ENCODE measurements at regions not wholly inside any gene's neighbourhood (a gene's known extent, or its start where the extent isn't known, plus 50 kb on each side); places are given as distances from the start of the nearest gene placed in this dataset.
A peak's percentile ranks its signal among the peaks of the same experiment; 100 is the strongest.

DNA sequence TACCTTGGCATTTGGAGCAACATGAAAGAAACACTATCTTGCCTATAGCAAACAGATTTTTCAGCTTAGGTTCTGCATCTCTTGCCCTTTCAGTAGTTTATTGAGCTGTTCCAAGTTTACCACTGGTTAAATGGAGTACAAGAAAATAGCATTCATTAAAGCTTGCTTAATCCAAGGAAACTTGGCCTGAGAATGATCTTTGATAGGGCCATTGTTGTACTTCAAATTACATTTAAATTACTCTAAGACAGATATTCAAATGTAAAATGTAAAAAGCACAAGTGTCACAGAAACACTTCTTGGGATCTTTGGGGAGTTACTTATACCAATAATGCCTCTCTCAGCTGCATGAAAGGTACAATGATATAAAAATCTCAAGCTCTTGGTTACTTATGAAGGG lies 609.0 kb upstream of the HTR2C start:
- H3K9me3 ChIP-seq: peaks cover 4% of the 10 kb centered on the region; the same call in 1 of the 2 replicates
- DNase-seq (ENCODE audit: low spot score in 2 of 2): peak in 1 of 2 experiments; percentile 84
- in situ Hi-C loops (cut with MboI; ENCODE audit: low sequenced_read_pairs): no loop called here
- peaks cover 30% of the 10 kb centered on the region for H3K4me1 ChIP-seq
- no peaks in the 10 kb centered on the region for H3K36me3 ChIP-seq (replicated peaks)
- no peak overlapping the region for H3K4me3 ChIP-seq
- no peaks in the 10 kb centered on the region for H3K27me3 ChIP-seq (ENCODE audit: low read depth)

DNA sequence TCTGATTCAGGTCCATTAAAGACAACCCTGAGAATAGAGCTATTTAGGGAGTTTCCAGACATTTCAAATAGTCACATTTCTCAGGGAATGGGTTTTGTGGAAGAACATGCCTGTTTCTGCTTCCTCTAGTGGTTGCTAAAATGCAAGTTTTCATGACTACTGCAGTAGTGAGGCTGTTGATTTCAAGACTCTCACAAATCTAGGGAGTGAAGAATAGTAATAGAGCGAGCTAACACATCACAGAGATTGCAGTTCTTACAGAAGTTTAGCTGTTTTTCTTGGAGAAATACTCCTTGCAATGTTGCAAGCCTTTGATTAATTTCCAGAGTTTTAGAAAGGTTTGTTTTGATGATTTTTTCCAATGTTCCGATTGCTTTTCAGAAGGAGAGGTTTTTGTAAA lies 610.2 kb upstream of the HTR2C start:
- in situ Hi-C loops (cut with MboI; ENCODE audit: low sequenced_read_pairs): no loop called here
- no peak for DNase-seq (ENCODE audit: low spot score in 2 of 2)
- Histone ChIP-seq H3K9me3 (no peaks in the 10 kb centered on the region), H3K4me3 (no peak overlapping the region), H3K27me3 (ENCODE audit: low read depth) (no peaks in the 10 kb centered on the region), H3K4me1 (peaks cover 30% of the 10 kb centered on the region), H3K36me3 (replicated peaks) (no peaks in the 10 kb centered on the region)

DNA sequence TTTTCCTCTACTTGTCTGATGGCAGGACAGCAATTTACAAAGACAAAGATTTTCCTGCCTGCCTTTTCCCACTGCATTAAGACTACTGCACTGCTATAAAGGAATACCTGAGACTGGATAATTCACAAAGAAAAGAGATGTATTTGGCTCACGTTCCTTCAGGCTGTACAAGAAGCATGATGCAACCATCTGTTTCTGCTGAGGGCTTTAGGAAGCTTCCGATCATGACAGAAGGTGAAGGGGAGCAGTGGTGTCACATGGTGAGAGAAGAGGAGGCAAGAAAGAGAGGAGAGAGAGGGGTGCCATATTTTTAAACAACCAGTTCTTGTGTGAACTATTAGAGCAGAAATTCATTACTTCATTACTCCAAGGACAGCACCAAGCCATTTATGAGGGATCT lies 617.1 kb upstream of the HTR2C start:
- peaks cover 6% of the 10 kb centered on the region for H3K4me1 ChIP-seq
- H3K27me3 ChIP-seq (ENCODE audit: low read depth): no peaks in the 10 kb centered on the region
- in situ Hi-C loops (cut with MboI; ENCODE audit: low sequenced_read_pairs): no loop called here
- DNase-seq (ENCODE audit: low spot score in 2 of 2): no peak
- H3K9me3 ChIP-seq: no peaks in the 10 kb centered on the region
- no peaks in the 10 kb centered on the region for H3K36me3 ChIP-seq (replicated peaks)
- no peak overlapping the region for H3K4me3 ChIP-seq

DNA sequence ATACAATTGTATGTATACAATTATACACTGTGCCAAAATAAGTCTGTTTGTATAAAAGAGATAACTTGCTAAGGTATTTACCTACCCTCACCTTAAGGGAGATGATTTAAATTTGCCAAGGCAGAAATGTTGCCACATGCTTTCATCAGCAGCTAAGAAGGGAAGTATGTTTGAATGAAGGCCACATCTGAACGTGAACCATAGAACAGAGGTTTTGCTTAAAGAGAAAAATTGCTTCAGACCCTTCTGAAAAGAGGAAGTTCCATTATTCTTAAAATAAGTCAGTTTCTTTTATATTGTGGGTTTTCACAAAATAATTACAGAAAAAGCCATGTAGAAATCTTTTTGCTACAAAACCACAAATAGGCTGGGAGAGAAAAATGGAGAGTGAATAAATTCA lies 621.5 kb upstream of the HTR2C start:
- no peaks in the 10 kb centered on the region for H3K27me3 ChIP-seq (ENCODE audit: low read depth)
- in situ Hi-C loops (cut with MboI; ENCODE audit: low sequenced_read_pairs): no loop called here
- no peak for DNase-seq (ENCODE audit: low spot score in 2 of 2)
- H3K4me3 ChIP-seq: no peak overlapping the region
- H3K9me3 ChIP-seq: no peaks in the 10 kb centered on the region; the same call in 1 of the 2 replicates
- peaks cover 19% of the 10 kb centered on the region for H3K4me1 ChIP-seq
- H3K36me3 ChIP-seq (replicated peaks): 0 out of 2 replicates have a peak, but pooled peaks cover 3% of the 10 kb centered on the region

DNA sequence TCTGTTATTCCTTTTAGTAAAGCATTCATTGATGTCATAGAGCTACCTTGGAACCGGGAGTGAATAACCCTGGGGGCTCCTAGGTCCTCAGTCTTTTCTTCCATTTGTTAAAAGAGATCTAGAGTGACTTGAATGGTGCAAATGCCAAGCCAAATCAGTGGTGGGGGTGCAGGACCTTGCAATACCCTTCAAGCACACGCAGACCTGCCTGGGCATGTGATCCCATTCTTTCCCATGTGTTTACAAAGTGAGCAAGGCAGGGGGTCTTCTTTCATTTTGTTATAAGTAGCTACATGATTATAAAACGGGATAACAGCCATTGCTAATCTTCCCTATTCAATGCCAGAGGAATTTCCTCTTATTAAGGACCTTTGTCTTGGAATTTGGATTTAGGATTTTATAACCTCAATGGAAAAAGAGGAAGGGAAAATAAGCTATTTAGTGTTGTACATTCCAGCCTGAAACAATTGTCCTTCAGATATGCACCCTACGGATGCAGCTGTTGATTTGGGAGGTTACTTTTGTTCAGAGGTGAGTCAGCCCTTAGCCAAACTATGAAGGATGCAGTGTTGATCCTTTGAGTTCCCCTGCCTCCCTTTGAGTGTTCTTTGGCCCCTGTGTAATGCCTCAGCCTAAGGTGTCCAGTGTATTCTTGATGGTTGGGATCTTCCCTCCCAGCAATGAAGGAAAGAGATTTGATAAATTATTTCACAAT lies 623.8 kb upstream of the HTR2C start:
- Histone ChIP-seq H3K36me3 (replicated peaks) (0 out of 2 replicates have a peak, but pooled peaks cover 3% of the 10 kb centered on the region), H3K4me3 (no peak overlapping the region), H3K9me3 (no peaks in the 10 kb centered on the region; the same call in 1 of the 2 replicates), H3K4me1 (peaks cover 19% of the 10 kb centered on the region), H3K27me3 (ENCODE audit: low read depth) (no peaks in the 10 kb centered on the region)
- peak; percentile 88 to 98 for DNase-seq (ENCODE audit: low spot score in 2 of 2)
- in situ Hi-C loops (cut with MboI; ENCODE audit: low sequenced_read_pairs): no loop called here

DNA sequence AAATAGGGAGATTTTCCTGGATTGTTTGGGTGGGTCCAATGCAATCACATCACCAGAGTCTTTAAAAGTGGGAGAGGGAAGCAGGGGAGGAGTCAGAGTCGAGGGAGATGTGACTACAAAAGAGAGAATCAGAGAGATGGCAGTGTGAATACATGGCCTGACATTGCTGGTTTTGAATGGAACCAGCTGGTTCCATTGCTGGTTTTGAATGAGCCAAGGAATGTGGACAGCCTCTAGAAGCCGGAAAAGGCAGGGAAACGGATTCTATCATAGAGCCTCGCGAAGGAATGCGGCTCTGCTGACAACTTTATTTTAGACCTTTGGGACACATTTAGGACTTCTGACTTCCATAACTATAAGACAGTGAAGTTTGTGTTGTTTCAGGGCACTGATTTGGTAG lies 627.0 kb upstream of the HTR2C start:
- peaks cover 13% of the 10 kb centered on the region for H3K4me1 ChIP-seq
- in situ Hi-C loops (cut with MboI; ENCODE audit: low sequenced_read_pairs): no loop called here
- no peak for DNase-seq (ENCODE audit: low spot score in 2 of 2)
- 0 out of 2 replicates have a peak, but pooled peaks cover 6% of the 10 kb centered on the region for H3K36me3 ChIP-seq (replicated peaks)
- H3K4me3 ChIP-seq: no peak overlapping the region
- H3K27me3 ChIP-seq (ENCODE audit: low read depth): no peaks in the 10 kb centered on the region
- peaks cover 2% of the 10 kb centered on the region; the same call in 1 of the 2 replicates for H3K9me3 ChIP-seq

DNA sequence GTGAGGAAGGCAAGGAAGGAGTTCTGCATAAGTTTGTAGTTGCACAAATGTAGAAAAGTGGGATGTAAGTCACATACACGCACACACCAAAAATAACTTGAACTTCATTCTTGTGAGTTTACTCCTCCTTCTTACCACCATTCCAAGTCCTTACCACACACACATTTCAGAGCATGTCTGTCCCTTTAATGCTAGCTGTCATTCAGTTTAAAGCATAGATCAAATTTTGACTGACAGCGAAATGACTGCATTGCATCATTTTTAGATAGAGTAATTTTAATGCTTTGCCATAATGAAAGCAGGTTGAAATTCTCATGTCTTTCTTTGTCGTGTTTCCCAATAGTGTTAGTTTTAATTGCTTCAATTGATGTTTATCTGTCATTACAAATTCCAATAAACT lies 629.6 kb upstream of the HTR2C start:
- H3K9me3 ChIP-seq: peaks cover 2% of the 10 kb centered on the region; the same call in 1 of the 2 replicates
- no peaks in the 10 kb centered on the region for H3K27me3 ChIP-seq (ENCODE audit: low read depth)
- no peak for DNase-seq (ENCODE audit: low spot score in 2 of 2)
- no peak overlapping the region for H3K4me3 ChIP-seq
- 0 out of 2 replicates have a peak, but pooled peaks cover 5% of the 10 kb centered on the region for H3K36me3 ChIP-seq (replicated peaks)
- peaks cover 13% of the 10 kb centered on the region for H3K4me1 ChIP-seq
- in situ Hi-C loops (cut with MboI; ENCODE audit: low sequenced_read_pairs): no loop called here

DNA sequence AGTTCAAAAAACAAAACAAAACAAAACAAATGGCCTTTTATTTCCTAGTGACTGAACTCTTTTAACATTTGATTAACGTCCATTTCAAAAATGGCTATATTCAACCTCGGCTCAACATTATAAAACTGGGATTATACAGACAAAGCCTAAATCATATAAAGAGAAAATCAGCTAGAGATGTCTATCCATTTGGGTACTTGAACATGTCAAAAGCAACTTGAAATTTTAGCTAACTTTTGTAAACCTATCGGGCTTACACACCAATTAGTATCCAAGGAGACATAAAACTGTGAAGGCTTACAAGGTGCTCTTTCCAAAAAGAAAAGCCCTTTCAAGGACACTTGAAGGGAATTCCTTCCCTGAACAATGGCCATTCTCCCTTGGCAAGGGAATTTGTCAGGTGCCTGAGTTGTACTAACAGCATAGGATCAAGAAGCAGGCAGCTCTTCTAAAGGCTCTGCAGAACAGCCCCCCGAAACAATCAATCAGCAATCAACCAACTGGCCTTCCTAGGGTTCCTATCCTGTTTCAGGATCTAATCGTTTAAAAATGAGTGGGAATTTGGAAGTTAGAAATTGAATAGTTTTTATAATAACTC lies 633.7 kb upstream of the HTR2C start:
- peak; percentile 67 to 91 for DNase-seq (ENCODE audit: low spot score in 2 of 2)
- in situ Hi-C loops (cut with MboI; ENCODE audit: low sequenced_read_pairs): no loop called here
- H3K27me3 ChIP-seq (ENCODE audit: low read depth): no peaks in the 10 kb centered on the region

DNA sequence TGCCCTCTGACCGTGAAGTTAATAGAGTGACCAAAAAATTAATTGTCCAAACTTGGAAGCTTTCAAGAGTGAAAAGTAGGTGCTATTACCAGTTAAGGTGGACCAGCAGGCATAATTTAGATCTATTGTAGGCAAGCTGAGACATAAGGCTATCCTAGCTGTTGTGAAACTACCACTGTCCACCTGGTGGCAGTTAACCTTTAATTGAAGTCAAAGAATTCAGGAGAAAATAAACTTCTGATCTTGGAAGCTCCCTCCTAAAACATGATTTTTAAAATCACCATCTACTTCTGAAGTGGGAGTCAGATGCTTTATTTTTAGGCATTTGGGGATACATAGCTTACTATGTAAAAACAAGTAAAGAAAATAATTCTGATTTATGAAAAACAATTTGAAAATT lies 636.3 kb upstream of the HTR2C start:
- Histone ChIP-seq H3K4me3 (no peak overlapping the region), H3K36me3 (replicated peaks) (0 out of 2 replicates have a peak, but pooled peaks cover 2% of the 10 kb centered on the region), H3K4me1 (peaks cover 12% of the 10 kb centered on the region), H3K9me3 (peaks cover 2% of the 10 kb centered on the region; the same call in 1 of the 2 replicates), H3K27me3 (ENCODE audit: low read depth) (no peaks in the 10 kb centered on the region)
- in situ Hi-C loops (cut with MboI; ENCODE audit: low sequenced_read_pairs): loop anchor here (10.0 kb wide), 1 partner anchor 127 kb away; no protein-coding TSS in a partner anchor
- no peak for DNase-seq (ENCODE audit: low spot score in 2 of 2)

More for the DNA sequence above, 633.7 kb upstream of the HTR2C start:
- H3K4me3 ChIP-seq: no peak overlapping the region
- H3K36me3 ChIP-seq (replicated peaks): 0 out of 2 replicates have a peak, but pooled peaks cover 3% of the 10 kb centered on the region
- peaks cover 12% of the 10 kb centered on the region for H3K4me1 ChIP-seq
- H3K9me3 ChIP-seq: peaks cover 2% of the 10 kb centered on the region; the same call in 1 of the 2 replicates

DNA sequence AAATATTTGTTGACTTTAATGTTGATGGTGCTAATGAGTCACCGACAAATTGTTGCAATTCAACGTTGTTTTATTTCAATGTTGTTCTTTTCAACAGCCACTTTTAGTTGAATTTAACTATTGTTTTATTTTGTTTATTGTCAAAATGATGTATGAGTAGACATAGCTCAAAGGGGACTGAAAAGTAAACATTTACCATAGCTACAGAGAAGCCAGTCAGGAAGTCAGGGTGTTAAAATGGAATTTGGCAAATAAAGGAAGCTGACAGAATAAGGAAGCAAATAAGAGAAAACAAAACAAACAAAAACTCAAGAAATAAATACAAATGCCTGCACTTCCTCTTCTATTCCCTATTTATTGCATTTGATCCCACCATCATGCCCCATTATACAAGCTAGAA lies 648.4 kb upstream of the HTR2C start:
- H3K27me3 ChIP-seq (ENCODE audit: low read depth): no peaks in the 10 kb centered on the region
- no peaks in the 10 kb centered on the region for H3K4me1 ChIP-seq
- H3K36me3 ChIP-seq (replicated peaks): no peaks in the 10 kb centered on the region
- in situ Hi-C loops (cut with MboI; ENCODE audit: low sequenced_read_pairs): no loop called here
- no peak for DNase-seq (ENCODE audit: low spot score in 2 of 2)
- H3K4me3 ChIP-seq: no peak overlapping the region
- H3K9me3 ChIP-seq: no peaks in the 10 kb centered on the region

DNA sequence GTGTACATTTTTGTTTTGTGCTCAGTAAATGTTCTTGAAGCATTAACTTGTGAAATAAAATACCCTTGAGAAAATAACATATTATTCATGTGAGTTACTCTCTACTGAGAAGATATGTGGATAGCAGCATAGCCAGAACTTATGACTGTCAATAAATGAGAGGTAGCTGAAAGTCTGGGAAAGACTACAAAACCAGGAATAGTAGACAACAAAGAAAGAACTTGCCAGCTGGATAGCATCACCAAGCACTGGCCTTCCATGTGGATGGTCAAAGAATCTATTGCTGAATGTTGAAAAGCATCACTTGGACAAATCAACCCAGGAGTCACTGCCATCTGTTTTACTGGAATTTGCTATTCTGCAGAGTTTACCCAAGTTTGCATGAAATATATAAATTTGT lies 650.0 kb upstream of the HTR2C start:
- in situ Hi-C loops (cut with MboI; ENCODE audit: low sequenced_read_pairs): no loop called here
- no peak overlapping the region for H3K4me3 ChIP-seq
- DNase-seq (ENCODE audit: low spot score in 2 of 2): no peak
- peaks cover 3% of the 10 kb centered on the region; the same call in 1 of the 2 replicates for H3K4me1 ChIP-seq
- H3K9me3 ChIP-seq: no peaks in the 10 kb centered on the region
- no peaks in the 10 kb centered on the region for H3K36me3 ChIP-seq (replicated peaks)
- no peaks in the 10 kb centered on the region for H3K27me3 ChIP-seq (ENCODE audit: low read depth)

DNA sequence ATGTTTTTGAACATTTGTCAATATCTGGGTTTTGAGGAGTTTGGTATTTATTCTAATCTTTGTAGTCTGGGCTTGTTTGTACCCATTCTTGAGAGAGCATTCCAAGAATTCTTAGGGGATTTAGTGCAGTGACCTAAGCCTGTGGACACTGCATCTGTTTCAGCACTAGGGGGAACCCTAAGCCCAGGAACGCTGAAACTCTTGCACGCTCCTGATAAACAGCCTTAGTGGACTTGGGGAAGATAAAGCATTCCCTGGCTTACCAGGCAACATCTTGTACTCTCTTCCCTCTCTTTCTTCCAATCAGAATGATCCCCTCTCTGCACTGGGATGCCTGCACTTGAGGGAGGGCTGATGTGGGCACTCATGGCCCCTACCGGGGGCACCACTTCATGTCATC lies 654.9 kb upstream of the HTR2C start:
- Histone ChIP-seq H3K9me3 (no peaks in the 10 kb centered on the region), H3K4me1 (peaks cover 6% of the 10 kb centered on the region), H3K4me3 (no peak overlapping the region), H3K36me3 (replicated peaks) (no peaks in the 10 kb centered on the region), H3K27me3 (ENCODE audit: low read depth) (no peaks in the 10 kb centered on the region)
- in situ Hi-C loops (cut with MboI; ENCODE audit: low sequenced_read_pairs): no loop called here
- peak; percentile 83 to 88 for DNase-seq (ENCODE audit: low spot score in 2 of 2)

DNA sequence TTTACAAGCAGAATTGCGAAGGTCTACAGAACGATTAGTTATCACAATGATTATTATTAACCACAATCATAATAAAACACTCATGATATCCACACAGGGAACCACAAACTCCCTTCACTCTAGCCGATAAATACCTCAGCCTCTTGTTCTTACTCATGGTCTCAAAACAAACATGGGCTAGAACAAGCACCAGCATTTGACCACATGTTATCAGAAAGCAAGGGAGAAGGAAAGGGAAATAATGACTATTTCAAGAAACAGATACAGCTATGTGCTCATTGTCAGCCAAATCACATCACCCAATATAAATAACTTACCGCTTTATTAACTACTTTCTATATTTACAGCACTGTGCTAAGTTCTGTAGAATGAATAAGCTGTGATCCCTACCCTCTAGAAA lies 663.2 kb upstream of the HTR2C start:
- H3K27me3 ChIP-seq (ENCODE audit: low read depth): no peaks in the 10 kb centered on the region
- no peaks in the 10 kb centered on the region for H3K9me3 ChIP-seq
- H3K4me1 ChIP-seq: no peaks in the 10 kb centered on the region
- in situ Hi-C loops (cut with MboI; ENCODE audit: low sequenced_read_pairs): no loop called here
- no peaks in the 10 kb centered on the region for H3K36me3 ChIP-seq (replicated peaks)
- no peak for DNase-seq (ENCODE audit: low spot score in 2 of 2)
- H3K4me3 ChIP-seq: no peak overlapping the region

DNA sequence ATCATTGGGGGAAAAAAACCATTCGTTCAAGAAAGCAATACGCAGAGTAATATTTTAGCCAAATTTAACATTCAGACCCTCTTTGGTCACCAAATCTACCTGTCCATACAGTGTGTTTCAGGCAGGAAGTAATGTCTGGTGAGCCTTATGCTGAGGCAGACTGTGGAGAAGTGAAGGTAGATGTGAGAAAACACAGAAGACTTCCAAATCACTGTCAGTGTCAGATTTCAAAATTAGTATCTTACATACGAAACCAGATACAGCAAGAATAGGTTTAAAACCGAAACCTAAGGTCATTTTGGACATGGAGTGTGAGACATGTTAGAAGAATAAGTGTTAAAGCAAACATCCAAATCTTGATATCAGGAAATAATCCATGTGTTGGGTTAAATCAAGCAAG lies 664.5 kb upstream of the HTR2C start:
- Histone ChIP-seq H3K4me1 (peaks cover 4% of the 10 kb centered on the region), H3K4me3 (no peak overlapping the region), H3K36me3 (replicated peaks) (no peaks in the 10 kb centered on the region), H3K9me3 (no peaks in the 10 kb centered on the region), H3K27me3 (ENCODE audit: low read depth) (no peaks in the 10 kb centered on the region)
- in situ Hi-C loops (cut with MboI; ENCODE audit: low sequenced_read_pairs): no loop called here
- no peak for DNase-seq (ENCODE audit: low spot score in 2 of 2)

Data from HAP-1 (cell line).